CD4-positive, alpha-beta T cell treated with Interferon alpha-2 for 1 hour (primary cell): ENCODE measurements at regions not wholly inside any gene's neighbourhood (a gene's known extent, or its start where the extent isn't known, plus 50 kb on each side); places are given as distances from the start of the nearest gene placed in this dataset.
"Not testable (repeated sequence)": the region's sequence is repeated elsewhere in the genome, so short reads cannot be mapped to it uniquely, and the experiment has no call there.

Experiments used
- DNase-seq, 2 donors: peaks; one replicate each; pipeline ENCODE4 v3.0.0-alpha.2; 2020 to 2022

GRCh38 chr1:233790662-233791371, 113.7 kb upstream of the SLC35F3 start:
- peak; percentile 12 to 37 for DNase-seq

GRCh38 chr1:233791372-233791703, 113.1 kb upstream of the SLC35F3 start:
- DNase-seq = no peak

- DNase-seq = no peak
Observed at GRCh38 chr1:233791721-233792120, 112.8 kb upstream of the SLC35F3 start.

GRCh38 chr1:233794863-233795262, 109.6 kb upstream of the SLC35F3 start:
- DNase-seq = no peak

DNA sequence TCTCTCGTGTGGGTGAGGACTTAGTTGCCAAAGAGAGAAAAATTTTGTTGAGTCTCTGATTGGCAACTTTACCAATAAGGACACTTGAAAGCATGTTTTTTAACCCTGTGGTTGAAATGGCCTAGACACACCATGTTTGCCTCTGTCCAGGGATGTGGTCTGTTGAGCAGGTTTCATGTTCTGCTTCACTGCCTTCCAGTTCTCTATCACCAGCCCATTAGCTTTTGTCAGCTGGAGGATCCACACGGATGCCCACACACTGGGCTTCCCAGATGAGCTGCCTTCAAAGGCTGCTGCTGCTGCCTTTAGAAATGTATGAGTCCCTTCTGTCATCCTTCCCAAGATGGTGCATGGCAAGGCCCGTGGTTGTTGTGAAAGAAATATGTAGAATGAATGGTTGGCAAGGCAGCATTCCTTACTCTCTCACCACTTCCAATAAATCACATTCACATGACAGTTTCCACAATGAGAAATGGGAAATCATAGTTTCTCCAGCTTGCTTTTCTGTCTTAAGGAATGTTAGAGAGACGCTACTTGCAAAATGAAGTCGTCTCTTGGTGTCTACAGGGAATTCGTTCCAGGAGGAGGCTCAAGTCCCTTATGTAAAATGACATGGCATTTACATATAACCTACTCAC, 108.2 kb upstream of the SLC35F3 start:
- DNase-seq = no peak

DNA sequence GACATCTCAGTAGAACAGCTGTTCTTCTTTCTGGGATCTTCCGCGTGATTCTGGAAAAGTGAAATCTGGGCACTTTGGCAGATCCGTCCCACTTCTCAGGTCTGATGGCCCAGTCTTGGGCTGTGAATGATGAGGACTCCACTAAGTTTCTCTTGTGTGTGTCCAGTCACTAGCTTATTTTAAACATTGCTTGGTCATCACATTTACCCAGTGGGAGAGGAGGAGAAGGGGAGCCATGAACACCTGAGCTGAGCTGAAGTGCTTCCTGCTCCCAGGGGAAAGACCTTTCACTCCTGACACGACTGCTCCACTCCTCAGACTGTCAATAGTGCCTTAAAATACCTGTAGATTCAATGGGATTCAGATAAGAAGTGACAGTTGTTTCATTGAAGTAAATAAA, 101.9 kb upstream of the SLC35F3 start:
- no peak for DNase-seq

DNA sequence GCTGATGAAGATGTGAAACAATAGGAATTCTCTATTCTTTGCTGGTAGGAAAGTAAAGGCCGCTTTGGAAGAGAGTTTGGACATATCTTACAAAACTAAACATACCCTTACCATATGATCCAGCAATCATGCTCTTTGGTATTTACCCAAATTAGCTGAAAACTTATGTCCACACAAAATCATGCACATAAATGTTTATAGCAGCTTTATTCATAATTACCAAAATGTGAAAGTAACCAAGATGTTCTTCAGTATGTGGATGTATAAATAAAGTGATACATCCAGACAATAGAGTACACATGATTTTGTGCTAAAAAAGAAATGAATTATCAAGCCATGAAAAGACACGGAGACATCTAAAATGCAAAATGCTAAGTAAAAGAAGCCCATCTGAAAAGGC, 98.7 kb upstream of the SLC35F3 start:
- no peak for DNase-seq

GRCh38 chr1:233815357-233815756, 89.1 kb upstream of the SLC35F3 start:
- DNase-seq = no peak

DNA sequence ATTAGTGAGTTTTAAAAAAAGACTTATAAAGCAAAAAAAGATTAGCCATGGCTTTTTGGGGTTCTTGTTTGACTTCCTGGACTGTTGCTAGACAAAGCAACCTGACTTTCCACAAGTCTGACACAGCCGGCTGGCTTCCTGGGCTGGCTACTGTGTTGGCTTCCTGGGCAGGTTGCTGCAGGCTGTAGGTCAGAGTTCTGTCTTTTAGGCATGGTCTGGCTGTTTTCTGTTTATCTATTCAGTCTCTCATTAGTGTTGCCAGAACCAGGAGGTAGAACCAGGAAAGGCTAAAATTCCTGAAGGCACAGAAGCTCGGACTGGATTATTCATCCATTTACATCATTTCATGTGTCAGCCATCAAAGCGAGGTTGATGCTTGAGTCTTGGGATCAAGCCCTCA, 88.6 kb upstream of the SLC35F3 start:
- no peak for DNase-seq

DNA sequence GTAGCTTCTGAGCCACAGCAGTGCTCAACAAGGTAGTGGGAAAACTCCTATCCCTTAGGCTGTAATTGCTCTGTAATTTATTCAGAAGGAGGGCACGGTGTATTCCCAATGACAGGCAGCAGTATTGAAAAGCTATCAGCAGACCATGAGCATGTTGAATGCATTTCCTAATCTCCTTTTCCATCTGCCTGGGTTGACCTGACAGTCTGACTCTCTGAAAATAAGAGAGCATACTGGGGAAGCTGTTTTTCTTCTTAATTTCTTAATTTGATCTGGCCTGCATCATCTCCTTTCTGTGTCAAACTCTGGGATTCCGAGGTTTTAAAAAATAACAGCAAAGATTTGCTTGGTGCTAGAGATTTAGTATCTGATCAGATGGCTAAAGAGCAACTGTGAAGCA, 88.1 kb upstream of the SLC35F3 start:
- DNase-seq = no peak

- no peak for DNase-seq
Observed at GRCh38 chr1:233819042-233819441, 85.4 kb upstream of the SLC35F3 start.

- not testable (repeated sequence) for DNase-seq
Observed at GRCh38 chr1:233824179-233824578, 80.3 kb upstream of the SLC35F3 start.

- DNase-seq = not testable (repeated sequence)
Observed at GRCh38 chr1:233827937-233828336, 76.5 kb upstream of the SLC35F3 start.

DNA sequence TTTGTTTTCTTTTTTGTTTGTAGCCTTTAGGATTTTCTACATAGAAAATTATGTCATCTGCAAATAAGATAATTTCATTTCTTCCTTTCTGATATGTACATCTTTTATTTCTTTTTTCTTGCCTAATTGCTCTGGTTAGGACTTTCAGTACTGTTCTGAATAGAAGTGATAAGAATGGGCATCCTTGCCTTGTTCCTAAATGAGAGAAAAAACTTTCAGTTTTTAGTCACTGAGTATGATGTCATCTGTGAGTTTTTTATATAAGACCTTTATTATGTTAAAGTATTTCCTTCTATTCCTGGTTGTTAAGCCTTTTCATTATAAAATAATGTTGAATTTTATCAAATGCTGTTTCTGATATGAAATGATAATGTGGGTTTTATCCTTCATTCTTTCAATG, 76.0 kb upstream of the SLC35F3 start:
- no peak for DNase-seq

DNA sequence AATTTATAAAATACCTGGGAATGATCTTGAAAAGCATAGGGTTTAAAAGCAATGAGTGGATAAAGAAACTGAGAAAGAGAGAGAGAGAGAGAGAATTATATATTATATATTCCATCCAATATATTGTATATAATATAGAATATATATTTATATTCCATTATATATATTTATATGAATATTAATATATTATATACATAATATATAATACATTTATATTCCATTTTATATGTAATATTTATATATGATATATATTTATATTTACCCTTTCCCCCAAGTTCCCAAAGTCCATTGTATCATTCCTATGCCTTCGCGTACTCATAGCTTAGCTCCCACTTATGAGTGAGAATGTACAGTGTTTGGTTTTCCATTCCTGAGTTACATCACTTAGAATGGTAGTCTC, 69.9 kb upstream of the SLC35F3 start:
- no peak for DNase-seq

DNA sequence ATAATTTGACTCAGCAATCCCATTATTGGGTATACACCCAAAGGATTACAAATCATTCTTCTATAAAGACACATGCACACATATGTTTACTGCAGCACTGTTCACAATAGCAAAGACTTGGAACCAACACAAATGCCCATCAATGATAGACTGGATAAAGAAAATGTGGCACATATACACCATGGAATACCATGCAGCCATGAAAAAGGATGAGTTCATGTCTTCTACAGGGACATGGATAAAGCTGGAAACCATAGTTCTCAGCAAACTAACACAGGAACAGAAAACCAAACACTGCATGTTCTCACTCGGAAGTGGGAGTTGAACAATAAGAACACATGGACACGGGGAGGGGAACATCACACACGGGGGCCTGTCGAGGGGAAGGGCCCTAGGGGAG, 66.3 kb upstream of the SLC35F3 start:
- not testable (repeated sequence) for DNase-seq

GRCh38 chr1:233843525-233844204, 60.8 kb upstream of the SLC35F3 start:
- DNase-seq = no peak

- no peak for DNase-seq
Observed at GRCh38 chr1:233844275-233844674, 60.2 kb upstream of the SLC35F3 start.

- DNase-seq = no peak
Observed at GRCh38 chr1:233844692-233845091, 59.8 kb upstream of the SLC35F3 start.
